Gastroesophageal sphincter (tissue), 4 donors: ENCODE measurements at regions not wholly inside any gene's neighbourhood (a gene's known extent, or its start where the extent isn't known, plus 50 kb on each side); places are given as distances from the start of the nearest gene placed in this dataset.

Experiments used
- ATAC-seq: fragments of 150-250 bp; one replicate; pipeline ENCODE4 v1.9.1; 2016; ENCODE audit warnings: mild to moderate bottlenecking, moderate library complexity
- H3K27ac ChIP-seq, 4 donors: fragments of 200-600 bp; sonication (generic) in 3 of 4; 1 replicate in 3 of 4; 2 replicates in 1 of 4; pipeline ENCODE4 v1.5.1; 2016 to 2019
- H3K27me3 ChIP-seq: fragments of 200-600 bp; sonication (generic); one replicate; pipeline ENCODE4 v1.5.1; 2019
- H3K36me3 ChIP-seq, 2 donors: fragments of 200-600 bp; sonication (generic); one replicate each; pipeline ENCODE4 v1.5.1; 2019; ENCODE audit warnings: control low read depth in 1 of 2
- H3K4me1 ChIP-seq, 3 donors: fragments of 200-600 bp; sonication (generic); 1 replicate in 2 of 3; 2 replicates in 1 of 3; pipeline ENCODE4 v1.5.1; 2016 to 2019; ENCODE audit warnings: control low read depth in 2 of 3
- H3K4me3 ChIP-seq, 2 donors: fragments of 200-600 bp; sonication (generic); one replicate each; pipeline ENCODE4 v1.5.1; 2019; ENCODE audit warnings: mild to moderate bottlenecking in 1 of 2, moderate library complexity in 1 of 2
- H3K9me3 ChIP-seq, 3 donors: fragments of 200-600 bp; sonication (generic); one replicate each; pipeline ENCODE4 v1.5.1; 2017 to 2019; ENCODE audit warnings: control low read depth in 2 of 3
- EP300 ChIP-seq: sonication (generic); formaldehyde crosslinking; IDR thresholded peaks from one replicate; pipeline ENCODE4 v1.6.1; 2017; ENCODE audit warnings: antibody characterized with exemption, mild to moderate bottlenecking
- POLR2A ChIP-seq, 2 donors: fragments of 450-650 bp; IDR thresholded peaks; one replicate each; pipeline ENCODE4 v1.6.1; 2017; ENCODE audit warnings: antibody characterized with exemption in 2 of 2, mild to moderate bottlenecking in 2 of 2, moderate library complexity in 1 of 2
- POLR2AphosphoS5 ChIP-seq: sonication (generic); formaldehyde crosslinking; IDR thresholded peaks from one replicate; pipeline ENCODE4 v1.6.1; 2017; ENCODE audit warnings: antibody characterized with exemption
- WGBS, 2 donors: methylation state at CpG; one replicate each; pipeline ENCODE4 v1.1.5; 2018; ENCODE audit warnings: low coverage in 1 of 2; 5-methylcytosine and 5-hydroxymethylcytosine counted together
- TF ChIP-seq, protein P1 (sequence below), 4 experiments: fragments of 200-600 bp in 2 of 4; fragments of 450-650 bp in 2 of 4; sonication (generic) in 1 of 4; IDR thresholded peaks; one replicate each; pipeline ENCODE4 v1.5.1; 2017 to 2019; ENCODE audit warnings: antibody characterized with exemption in 4 of 4, mild to moderate bottlenecking in 2 of 4, moderate library complexity in 2 of 4

DNA sequence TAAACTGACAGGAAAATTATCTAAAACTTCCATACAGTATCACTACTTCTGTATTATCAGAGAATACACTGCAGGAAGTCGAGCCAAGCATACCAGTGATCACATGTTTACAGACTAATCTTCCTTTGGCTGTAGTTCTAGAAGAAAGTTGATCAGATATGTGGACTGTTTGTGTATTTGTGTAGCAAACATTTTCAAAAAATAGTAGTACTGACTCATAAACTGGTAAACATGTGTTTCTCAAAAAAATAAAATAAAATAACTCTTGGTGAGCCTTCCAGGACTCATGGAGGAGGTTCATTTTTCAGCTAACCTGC is 148.9 kb upstream of the SLC39A10 start:
- WGBS, 2 donors, result 81 to 100% methylated on average over 1 of the region's 1 CpG
- H3K27ac ChIP-seq, result no peak overlapping the region
- no peaks in the 10 kb centered on the region for H3K27me3 ChIP-seq
- H3K36me3 ChIP-seq, result no peaks in the 10 kb centered on the region
- H3K4me1 ChIP-seq, result no peaks in the 10 kb centered on the region
- TF ChIP-seq POLR2A (IDR thresholded peaks at IDR 0.05), result no peak
- no peak for TF ChIP-seq EP300
- TF ChIP-seq, protein P1, sequence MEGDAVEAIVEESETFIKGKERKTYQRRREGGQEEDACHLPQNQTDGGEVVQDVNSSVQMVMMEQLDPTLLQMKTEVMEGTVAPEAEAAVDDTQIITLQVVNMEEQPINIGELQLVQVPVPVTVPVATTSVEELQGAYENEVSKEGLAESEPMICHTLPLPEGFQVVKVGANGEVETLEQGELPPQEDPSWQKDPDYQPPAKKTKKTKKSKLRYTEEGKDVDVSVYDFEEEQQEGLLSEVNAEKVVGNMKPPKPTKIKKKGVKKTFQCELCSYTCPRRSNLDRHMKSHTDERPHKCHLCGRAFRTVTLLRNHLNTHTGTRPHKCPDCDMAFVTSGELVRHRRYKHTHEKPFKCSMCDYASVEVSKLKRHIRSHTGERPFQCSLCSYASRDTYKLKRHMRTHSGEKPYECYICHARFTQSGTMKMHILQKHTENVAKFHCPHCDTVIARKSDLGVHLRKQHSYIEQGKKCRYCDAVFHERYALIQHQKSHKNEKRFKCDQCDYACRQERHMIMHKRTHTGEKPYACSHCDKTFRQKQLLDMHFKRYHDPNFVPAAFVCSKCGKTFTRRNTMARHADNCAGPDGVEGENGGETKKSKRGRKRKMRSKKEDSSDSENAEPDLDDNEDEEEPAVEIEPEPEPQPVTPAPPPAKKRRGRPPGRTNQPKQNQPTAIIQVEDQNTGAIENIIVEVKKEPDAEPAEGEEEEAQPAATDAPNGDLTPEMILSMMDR (IDR thresholded peaks at IDR 0.05), result no peak
- TF ChIP-seq POLR2AphosphoS5, result no peak
- peaks cover 0 to 6% (median 0%) of the 10 kb centered on the region in 3 donors for H3K9me3 ChIP-seq
- no peak for ATAC-seq
- H3K4me3 ChIP-seq, result no peak overlapping the region

DNA sequence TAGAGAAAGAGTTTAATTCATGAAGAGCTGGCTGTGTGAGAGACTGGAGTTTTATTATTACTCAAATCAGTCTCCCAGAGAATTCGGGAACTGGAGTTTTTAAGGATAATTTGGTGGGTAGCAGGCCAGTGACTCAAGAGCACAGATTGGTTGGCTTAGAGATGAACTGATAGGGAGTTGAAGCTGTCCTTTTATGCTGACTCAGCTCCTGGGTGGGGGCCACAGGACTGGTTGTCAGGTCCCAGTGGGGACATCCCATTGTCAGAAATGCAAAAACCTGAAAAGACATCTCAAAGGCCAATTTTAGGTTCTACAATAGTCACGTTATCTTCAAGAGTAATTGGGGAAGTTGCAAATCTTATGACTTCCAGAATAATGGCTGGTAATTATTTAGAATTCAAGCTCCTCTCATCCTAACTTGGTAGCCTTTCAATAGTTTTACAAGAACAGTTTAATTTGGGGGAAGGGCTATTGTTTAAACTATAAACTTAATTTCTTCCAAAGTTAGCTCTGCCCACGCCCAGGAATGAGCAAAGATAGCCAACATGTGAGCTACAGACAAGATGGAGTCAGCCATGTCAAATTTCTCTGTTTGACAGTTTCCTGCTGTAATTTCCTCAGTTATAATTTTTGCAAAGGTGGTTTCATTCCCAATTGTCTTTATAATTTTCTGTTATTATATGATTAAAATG is 149.4 kb upstream of the SLC39A10 start:
- no peak for ATAC-seq
- WGBS, 2 donors, result 83 to 95% methylated on average over 2 to 3 of the region's 3 CpGs
- no peaks in the 10 kb centered on the region for H3K36me3 ChIP-seq
- H3K27ac ChIP-seq, result no peak overlapping the region
- TF ChIP-seq, protein P1 (IDR thresholded peaks at IDR 0.05), result no peak
- no peak for TF ChIP-seq POLR2A (IDR thresholded peaks at IDR 0.05)
- TF ChIP-seq EP300, result no peak
- peaks cover 0 to 6% (median 0%) of the 10 kb centered on the region in 3 donors for H3K9me3 ChIP-seq
- no peaks in the 10 kb centered on the region for H3K27me3 ChIP-seq
- no peaks in the 10 kb centered on the region for H3K4me1 ChIP-seq
- no peak overlapping the region for H3K4me3 ChIP-seq

- 92 to 96% methylated on average over 2 of the region's 2 CpGs for WGBS, 2 donors
- no peak overlapping the region for H3K4me3 ChIP-seq
- H3K27me3 ChIP-seq, result no peaks in the 10 kb centered on the region
- no peak for ATAC-seq
- no peak overlapping the region for H3K27ac ChIP-seq
- no peaks in the 10 kb centered on the region for H3K36me3 ChIP-seq
- TF ChIP-seq EP300 (no peak), POLR2AphosphoS5 (no peak), POLR2A (IDR thresholded peaks at IDR 0.05) (no peak)
- TF ChIP-seq, protein P1 (IDR thresholded peaks at IDR 0.05), result no peak
- no peaks in the 10 kb centered on the region for H3K4me1 ChIP-seq
- peaks cover 0 to 6% (median 0%) of the 10 kb centered on the region in 3 donors for H3K9me3 ChIP-seq
Observed at GRCh38 chr2:195505701-195506100, 151.3 kb upstream of the SLC39A10 start.

- no peak for ATAC-seq
- Histone ChIP-seq H3K36me3 (no peaks in the 10 kb centered on the region), H3K9me3 (peaks cover 0 to 6% (median 0%) of the 10 kb centered on the region in 3 donors), H3K4me3 (no peak overlapping the region), H3K27me3 (no peaks in the 10 kb centered on the region), H3K4me1 (no peaks in the 10 kb centered on the region), H3K27ac (no peak overlapping the region)
- 90 to 92% methylated on average over 4 of the region's 6 CpGs for WGBS, 2 donors
- TF ChIP-seq, protein P1 (IDR thresholded peaks at IDR 0.05), result no peak
- TF ChIP-seq POLR2AphosphoS5 (no peak), EP300 (no peak), POLR2A (IDR thresholded peaks at IDR 0.05) (no peak)
Observed at GRCh38 chr2:195503208-195503607, 153.8 kb upstream of the SLC39A10 start.

GRCh38 chr2:195501746-195502145 is 155.3 kb upstream of the SLC39A10 start:
- Histone ChIP-seq H3K27me3 (no peaks in the 10 kb centered on the region), H3K9me3 (no peaks in the 10 kb centered on the region), H3K4me3 (no peak overlapping the region), H3K4me1 (no peaks in the 10 kb centered on the region), H3K27ac (no peak overlapping the region), H3K36me3 (no peaks in the 10 kb centered on the region)
- 75 to 85% methylated on average over 7 of the region's 7 CpGs for WGBS, 2 donors
- no peak for ATAC-seq
- TF ChIP-seq POLR2AphosphoS5 (no peak), EP300 (no peak), POLR2A (IDR thresholded peaks at IDR 0.05) (no peak)
- TF ChIP-seq, protein P1 (IDR thresholded peaks at IDR 0.05), result no peak
